ENCODE measurements at regions not wholly inside any gene's neighbourhood (a gene's known extent, or its start where the extent isn't known, plus 50 kb on each side); places are given as distances from the start of the nearest gene placed in this dataset.

GRCh38 chr22:19638282-19639015 is 75.9 kb upstream of the SEPTIN5 start:
- 90% methylated on average over 7 to 8 of the region's 8 CpGs for WGBS, 2 donors
- no peak for TF ChIP-seq CTCF (IDR thresholded peaks at IDR 0.05)
- TF ChIP-seq POLR2A (IDR thresholded peaks at IDR 0.05) = no peak
- Histone ChIP-seq H3K9me3 (no peaks in the 10 kb centered on the region), H3K27me3 (no peaks in the 10 kb centered on the region), H3K4me1 (no peaks in the 10 kb centered on the region), H3K27ac (no peak overlapping the region), H3K4me3 (replicated peaks in 1 of 3) (no peak overlapping the region), H3K36me3 (no peaks in the 10 kb centered on the region)
- DNase-seq = no peak
- intact Hi-C loops (cut with DNase I) = loop anchor here (10.0 kb wide), 1 partner anchor 334 kb away; no protein-coding TSS in a partner anchor

DNA sequence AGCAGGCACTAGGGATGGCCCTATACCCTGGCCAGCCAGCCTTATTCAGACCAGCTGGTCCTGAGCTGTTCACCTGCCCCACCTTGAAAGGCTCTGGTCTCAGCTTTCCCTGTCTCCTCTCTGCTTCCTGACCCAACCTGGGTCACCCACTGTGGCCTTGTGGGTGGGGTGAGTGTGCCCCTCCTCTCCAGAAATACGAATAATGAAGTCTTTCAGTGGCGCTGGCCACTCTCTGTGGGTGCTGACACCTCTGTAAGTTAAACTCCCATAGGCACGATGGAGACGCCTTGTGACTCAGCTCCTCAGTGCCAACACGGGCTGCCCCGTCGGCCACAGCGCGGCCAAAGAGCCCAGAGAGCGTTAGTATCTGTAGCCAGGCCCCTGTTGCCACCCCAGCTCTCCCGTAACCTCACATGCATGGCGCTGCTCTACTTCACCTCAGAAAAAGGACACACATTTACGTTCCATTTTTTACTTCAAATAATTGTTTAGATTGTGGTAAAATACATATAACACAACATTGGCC is 74.6 kb upstream of the SEPTIN5 start:
- no peak for TF ChIP-seq POLR2A (IDR thresholded peaks at IDR 0.05)
- no peak for TF ChIP-seq CTCF (IDR thresholded peaks at IDR 0.05)
- no peaks in the 10 kb centered on the region for H3K27me3 ChIP-seq
- H3K27ac ChIP-seq = no peak overlapping the region
- H3K36me3 ChIP-seq = no peaks in the 10 kb centered on the region
- no peak overlapping the region for H3K4me3 ChIP-seq (replicated peaks in 1 of 3)
- DNase-seq = no peak
- no peaks in the 10 kb centered on the region for H3K9me3 ChIP-seq
- H3K4me1 ChIP-seq = no peaks in the 10 kb centered on the region
- WGBS, 2 donors = 88 to 89% methylated on average over 13 of the region's 13 CpGs
- intact Hi-C loops (cut with DNase I) = loop anchor here (10.0 kb wide), 1 partner anchor 335 kb away; no protein-coding TSS in a partner anchor

DNA sequence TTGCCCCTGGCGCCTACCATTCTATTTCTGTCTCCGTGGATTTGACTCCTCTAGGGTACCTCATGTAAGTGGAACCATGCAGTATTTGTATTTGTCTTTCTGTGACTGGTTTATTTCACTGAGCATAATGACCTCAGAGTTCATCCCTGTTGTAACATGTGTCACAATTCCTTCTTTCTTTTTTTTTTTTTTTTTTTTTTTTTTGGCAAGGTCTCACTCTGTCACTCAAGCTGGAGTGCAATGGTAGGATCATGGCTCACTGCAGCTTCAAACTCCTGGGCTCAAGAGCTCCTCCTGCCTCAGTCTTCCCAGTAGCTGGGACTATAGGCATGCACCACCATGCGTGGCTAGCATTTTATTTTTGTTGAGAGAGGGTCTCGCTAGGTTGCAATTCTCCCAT is 74.0 kb upstream of the SEPTIN5 start:
- Histone ChIP-seq H3K27me3 (no peaks in the 10 kb centered on the region), H3K27ac (no peak overlapping the region), H3K4me1 (no peaks in the 10 kb centered on the region), H3K9me3 (no peaks in the 10 kb centered on the region), H3K4me3 (replicated peaks in 1 of 3) (no peak overlapping the region), H3K36me3 (no peaks in the 10 kb centered on the region)
- intact Hi-C loops (cut with DNase I) = no loop called here
- TF ChIP-seq POLR2A (IDR thresholded peaks at IDR 0.05) (no peak), CTCF (IDR thresholded peaks at IDR 0.05) (no peak)
- DNase-seq = no peak
- 90 to 95% methylated on average over 4 of the region's 4 CpGs for WGBS, 2 donors

DNA sequence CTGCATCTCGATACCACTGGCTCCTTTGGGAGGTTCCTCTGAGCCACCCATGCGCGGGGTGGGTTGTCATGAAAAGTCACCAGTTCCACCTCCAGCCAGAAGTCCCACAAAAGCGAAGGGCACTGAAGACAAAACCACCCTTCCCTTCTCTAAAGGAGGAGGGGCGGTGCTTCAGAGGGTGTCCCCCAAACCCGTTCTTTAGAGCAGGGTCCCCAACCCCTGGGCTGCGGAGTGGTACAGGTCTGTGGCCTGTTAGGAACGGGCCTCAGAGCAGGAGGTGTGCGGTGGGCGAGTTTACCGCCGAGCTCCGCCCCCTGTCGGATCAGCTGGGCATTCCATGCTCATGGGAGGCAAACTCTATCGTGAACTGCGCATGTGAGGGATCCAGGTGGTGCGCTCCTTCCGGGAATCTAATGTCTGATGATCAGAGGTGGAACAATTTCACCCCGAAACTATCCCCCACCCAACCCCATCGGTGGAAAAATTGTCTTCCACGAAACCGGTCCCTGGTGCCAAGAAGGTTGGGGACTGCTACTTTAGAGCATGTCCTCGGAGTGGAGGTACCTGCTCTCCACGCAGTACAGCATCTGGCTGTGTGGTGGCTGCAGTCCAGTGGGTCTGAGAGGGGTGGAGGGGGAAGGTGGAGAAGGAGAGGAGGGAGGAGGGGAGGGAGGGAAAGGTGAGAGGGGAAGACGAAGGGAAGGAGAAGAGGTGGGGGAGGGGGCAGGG is 72.9 kb upstream of the SEPTIN5 start:
- 24 to 44% methylated on average over 15 to 25 of the region's 25 CpGs for WGBS, 2 donors
- no peaks in the 10 kb centered on the region for H3K27me3 ChIP-seq
- DNase-seq = peak; percentile 66 to 75
- no peak overlapping the region for H3K27ac ChIP-seq
- TF ChIP-seq POLR2A (IDR thresholded peaks at IDR 0.05) (no peak), CTCF (IDR thresholded peaks at IDR 0.05) (peak in 4 of 6 experiments; percentile 17 to 56 (median 40))
- intact Hi-C loops (cut with DNase I) = no loop called here
- no peak overlapping the region for H3K4me3 ChIP-seq (replicated peaks in 1 of 3)
- no peaks in the 10 kb centered on the region for H3K9me3 ChIP-seq
- H3K36me3 ChIP-seq = no peaks in the 10 kb centered on the region
- H3K4me1 ChIP-seq = no peaks in the 10 kb centered on the region

- no peak for DNase-seq
- Histone ChIP-seq H3K27me3 (no peaks in the 10 kb centered on the region), H3K4me1 (no peaks in the 10 kb centered on the region), H3K27ac (no peak overlapping the region), H3K9me3 (no peaks in the 10 kb centered on the region), H3K4me3 (replicated peaks in 1 of 3) (no peak overlapping the region), H3K36me3 (no peaks in the 10 kb centered on the region)
- no peak for TF ChIP-seq CTCF (IDR thresholded peaks at IDR 0.05)
- TF ChIP-seq POLR2A (IDR thresholded peaks at IDR 0.05) = no peak
- WGBS, 2 donors = 73 to 78% methylated on average over 13 to 15 of the region's 18 CpGs
- intact Hi-C loops (cut with DNase I) = no loop called here
These were observed 72.3 kb upstream of the SEPTIN5 start for GRCh38 chr22:19641983-19642451.

Measured in thyroid gland (tissue), 4 donors.